NB4 (cell line): ENCODE measurements at regions not wholly inside any gene's neighbourhood (a gene's known extent, or its start where the extent isn't known, plus 50 kb on each side); places are given as distances from the start of the nearest gene placed in this dataset.

Experiments used
- MAX ChIP-seq: IDR thresholded peaks from 2 replicates; pipeline ENCODE4 v1.6.1; 2011; ENCODE audit warnings: low read depth, low read length
- MYC ChIP-seq: IDR thresholded peaks from 2 replicates; pipeline ENCODE4 v1.6.1; 2011; ENCODE audit warnings: low read depth, low read length
- POLR2A ChIP-seq: IDR thresholded peaks from 2 replicates; pipeline ENCODE4 v1.6.1; 2011; ENCODE audit warnings: mild to moderate bottlenecking; ENCODE audit not compliant: insufficient read length; ENCODE audit errors: extremely low read depth
- TF ChIP-seq, protein P1 (sequence below): IDR thresholded peaks from one replicate; pipeline ENCODE4 v1.5.1; 2012; ENCODE audit warnings: low read depth, low read length

DNA sequence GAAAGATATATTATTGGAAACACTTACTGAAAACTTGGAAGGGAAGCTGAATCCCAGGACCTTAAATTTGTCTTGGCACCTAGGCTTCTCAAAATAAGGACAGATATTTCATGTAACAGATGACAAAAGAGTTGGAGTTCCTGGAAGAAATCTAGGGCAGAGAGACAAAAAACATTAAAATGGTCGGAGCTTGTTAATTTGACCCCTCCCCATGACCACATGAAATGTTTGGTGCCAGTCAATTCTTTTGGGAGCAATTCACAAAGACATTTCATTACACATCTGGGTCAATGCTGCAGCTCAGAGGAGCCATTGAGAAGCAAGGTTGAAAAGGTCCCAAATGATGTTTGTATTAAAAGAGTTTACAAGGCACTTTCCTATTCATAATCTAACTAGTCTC, 162.0 kb upstream of the GUCY1A2 start:
- TF ChIP-seq POLR2A = no peak
- TF ChIP-seq, protein P1, sequence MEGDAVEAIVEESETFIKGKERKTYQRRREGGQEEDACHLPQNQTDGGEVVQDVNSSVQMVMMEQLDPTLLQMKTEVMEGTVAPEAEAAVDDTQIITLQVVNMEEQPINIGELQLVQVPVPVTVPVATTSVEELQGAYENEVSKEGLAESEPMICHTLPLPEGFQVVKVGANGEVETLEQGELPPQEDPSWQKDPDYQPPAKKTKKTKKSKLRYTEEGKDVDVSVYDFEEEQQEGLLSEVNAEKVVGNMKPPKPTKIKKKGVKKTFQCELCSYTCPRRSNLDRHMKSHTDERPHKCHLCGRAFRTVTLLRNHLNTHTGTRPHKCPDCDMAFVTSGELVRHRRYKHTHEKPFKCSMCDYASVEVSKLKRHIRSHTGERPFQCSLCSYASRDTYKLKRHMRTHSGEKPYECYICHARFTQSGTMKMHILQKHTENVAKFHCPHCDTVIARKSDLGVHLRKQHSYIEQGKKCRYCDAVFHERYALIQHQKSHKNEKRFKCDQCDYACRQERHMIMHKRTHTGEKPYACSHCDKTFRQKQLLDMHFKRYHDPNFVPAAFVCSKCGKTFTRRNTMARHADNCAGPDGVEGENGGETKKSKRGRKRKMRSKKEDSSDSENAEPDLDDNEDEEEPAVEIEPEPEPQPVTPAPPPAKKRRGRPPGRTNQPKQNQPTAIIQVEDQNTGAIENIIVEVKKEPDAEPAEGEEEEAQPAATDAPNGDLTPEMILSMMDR = no peak
- no peak for TF ChIP-seq MAX
- TF ChIP-seq MYC = no peak
